Activated CD8-positive, alpha-beta memory T cell treated with anti-CD3 and anti-CD28 coated beads for 1 hour (primary cell): ENCODE measurements at regions not wholly inside any gene's neighbourhood (a gene's known extent, or its start where the extent isn't known, plus 50 kb on each side); places are given as distances from the start of the nearest gene placed in this dataset.

Experiments used
- DNase-seq, 2 donors: peaks; one replicate each; pipeline ENCODE4 v3.0.0-alpha.2; 2020; ENCODE audit warnings: low read depth in 1 of 2; ENCODE audit errors: extremely low read depth in 1 of 2

GRCh38 chr7:42400961-42401360, 164.0 kb upstream of the GLI3 start:
- no peak for DNase-seq

GRCh38 chr7:42400211-42400772, 163.3 kb upstream of the GLI3 start:
- DNase-seq = no peak

GRCh38 chr7:42395607-42396006, 158.6 kb upstream of the GLI3 start:
- DNase-seq = no peak

GRCh38 chr7:42392826-42393225, 155.8 kb upstream of the GLI3 start:
- DNase-seq = no peak

DNA sequence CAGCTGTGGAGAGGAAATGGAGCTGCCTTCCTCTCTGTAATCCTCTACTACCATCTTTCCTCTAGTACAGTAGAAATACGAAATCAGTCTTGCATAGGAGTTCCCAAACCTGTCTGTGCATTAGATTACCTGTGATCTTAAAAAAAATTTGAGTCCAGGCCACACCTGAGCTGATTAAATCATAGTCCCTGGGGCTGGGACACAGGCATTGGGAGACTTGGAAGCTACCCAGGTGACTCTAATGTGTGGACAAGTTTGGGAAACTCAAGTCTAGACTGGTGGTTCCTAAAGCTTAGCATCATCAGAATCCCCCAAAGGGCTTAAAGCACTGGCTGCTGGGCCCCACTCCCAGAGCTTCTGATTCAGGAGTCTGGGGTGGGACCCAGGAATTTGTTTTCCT, 152.7 kb upstream of the GLI3 start:
- DNase-seq = no peak

DNA sequence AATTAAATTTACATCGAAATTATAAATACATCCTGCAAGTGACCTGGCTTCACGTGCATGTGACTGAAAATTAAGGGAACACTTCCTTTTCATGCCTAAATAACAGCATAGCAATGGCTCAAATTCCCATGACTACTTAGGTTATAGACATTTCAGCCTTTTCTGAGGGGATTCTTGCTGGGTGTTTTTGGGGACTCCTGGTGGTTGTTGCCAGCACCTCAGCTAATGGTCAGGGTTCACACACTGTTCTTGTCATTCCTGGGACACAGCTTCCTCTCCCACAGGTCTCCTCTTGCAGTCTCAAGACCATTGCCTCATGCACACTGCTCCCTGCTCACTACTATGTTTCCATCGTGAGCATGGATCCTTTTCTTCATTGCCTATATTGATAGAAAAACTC, 148.9 kb upstream of the GLI3 start:
- DNase-seq = no peak

- DNase-seq = no peak
These were observed 144.2 kb upstream of the GLI3 start for GRCh38 chr7:42381161-42381560.

- DNase-seq = no peak
These were observed 143.4 kb upstream of the GLI3 start for GRCh38 chr7:42380401-42380800.

DNA sequence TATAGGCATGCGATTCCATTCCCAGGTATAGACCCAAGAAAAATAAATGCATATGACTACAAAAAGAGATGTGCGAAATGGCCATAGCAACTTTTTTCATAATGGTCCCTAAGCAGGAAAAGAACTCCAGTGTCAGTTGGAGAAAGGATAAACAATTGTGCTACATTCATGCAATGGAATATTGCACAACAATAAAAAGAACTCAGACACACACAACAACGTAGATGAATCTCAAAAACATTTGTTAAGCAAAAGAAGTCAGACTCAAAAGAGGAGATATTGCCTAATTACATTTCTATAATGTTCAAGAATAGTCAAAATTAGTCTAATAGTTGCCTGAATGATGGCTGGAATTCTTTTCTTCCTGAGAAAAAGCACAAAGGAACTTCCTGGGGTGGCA, 141.1 kb upstream of the GLI3 start:
- DNase-seq = no peak

- no peak for DNase-seq
These were observed 136.3 kb upstream of the GLI3 start for GRCh38 chr7:42373285-42373684.

- no peak for DNase-seq
These were observed 135.5 kb upstream of the GLI3 start for GRCh38 chr7:42372479-42372878.

DNA sequence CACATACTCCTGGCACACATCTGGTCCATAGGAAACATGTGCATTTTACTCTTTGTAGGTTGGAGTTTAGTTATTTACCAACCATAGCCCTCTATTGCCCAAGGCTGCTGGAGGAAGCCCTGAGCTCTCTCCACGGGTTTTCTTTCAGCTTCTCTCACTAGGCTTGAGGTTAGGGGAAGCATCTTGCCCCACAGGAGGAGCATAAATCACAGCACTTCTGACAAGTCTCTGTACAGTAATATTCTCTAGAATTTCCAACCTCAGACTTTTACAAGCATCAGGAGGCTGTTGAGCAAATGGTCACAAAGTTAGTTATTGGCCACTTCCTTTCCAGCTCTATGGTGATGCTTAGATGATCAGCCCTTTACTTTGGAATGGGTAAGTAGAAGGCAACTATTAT, 122.9 kb upstream of the GLI3 start:
- no peak for DNase-seq

GRCh38 chr7:42351316-42351935, 114.4 kb upstream of the GLI3 start:
- no peak for DNase-seq

GRCh38 chr7:42350801-42351200, 113.8 kb upstream of the GLI3 start:
- DNase-seq = no peak

DNA sequence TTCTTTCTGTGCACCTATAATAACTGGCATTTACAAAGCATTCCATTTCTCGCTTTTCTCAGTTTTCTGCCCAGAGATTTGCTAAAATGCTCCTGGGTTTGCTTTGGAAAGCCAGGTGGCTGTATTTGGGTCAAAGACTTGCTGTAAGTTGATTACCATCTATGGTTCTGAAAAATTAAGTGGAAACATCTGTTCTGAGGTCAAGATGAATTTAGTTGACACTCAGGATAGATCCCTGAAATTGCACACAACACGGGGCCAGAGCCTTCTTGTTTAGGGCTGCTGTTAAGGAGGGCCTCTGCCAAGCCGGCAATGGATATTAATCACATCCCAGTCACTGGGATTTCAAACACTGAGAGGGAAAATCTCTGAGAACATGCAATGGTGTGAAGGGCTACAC, 111.6 kb upstream of the GLI3 start:
- no peak for DNase-seq

- no peak for DNase-seq
These were observed 111.1 kb upstream of the GLI3 start for GRCh38 chr7:42348071-42348470.

DNA sequence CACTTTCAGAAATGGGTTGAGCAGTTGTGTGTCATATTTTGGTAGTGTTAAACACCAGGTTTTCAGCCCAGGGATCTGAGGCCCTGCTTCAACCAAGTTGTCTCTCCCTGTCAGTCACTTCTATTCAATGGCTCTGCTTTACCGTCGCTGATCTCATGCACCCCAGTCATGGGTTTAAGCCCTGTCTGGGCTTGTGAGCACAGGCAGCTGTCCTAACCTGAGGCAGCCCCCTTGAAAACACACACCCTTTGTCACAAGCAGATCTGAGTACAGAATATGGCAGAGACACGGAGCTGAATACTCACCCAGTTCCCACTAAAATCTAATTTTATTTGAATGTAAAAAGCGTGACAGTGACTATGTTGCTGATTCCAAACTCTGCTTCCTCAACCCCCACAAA, 110.6 kb upstream of the GLI3 start:
- no peak for DNase-seq

- DNase-seq = no peak
These were observed 108.7 kb upstream of the GLI3 start for GRCh38 chr7:42345478-42346299.

DNA sequence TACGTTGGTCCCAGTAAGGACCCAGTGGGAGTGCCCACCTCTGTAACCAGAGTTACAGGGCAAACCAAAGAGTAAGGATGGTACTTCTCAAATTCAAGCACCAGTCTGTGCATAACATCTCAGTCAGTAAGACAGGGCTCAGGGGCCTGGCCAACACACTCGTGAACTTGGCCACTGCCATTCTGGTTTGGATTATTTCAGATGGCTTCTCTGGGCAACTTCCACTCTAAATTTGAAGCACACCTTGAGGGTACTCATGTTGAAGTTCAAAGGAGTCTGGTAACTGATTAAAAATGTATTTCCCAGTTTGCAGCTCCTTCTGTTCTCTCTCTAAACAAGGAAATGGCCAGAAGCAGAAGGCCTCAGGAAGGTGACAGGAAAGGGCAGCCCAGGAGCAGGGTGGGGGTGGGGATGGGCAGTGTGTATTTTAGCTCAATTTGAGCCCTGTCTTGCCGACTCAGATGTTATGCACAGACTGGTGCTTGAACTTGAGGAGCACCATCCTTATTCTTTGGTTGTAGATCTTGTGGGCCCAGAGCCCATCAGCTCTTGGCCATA, 107.3 kb upstream of the GLI3 start:
- no peak for DNase-seq

- no peak for DNase-seq
These were observed 105.4 kb upstream of the GLI3 start for GRCh38 chr7:42342381-42342780.

DNA sequence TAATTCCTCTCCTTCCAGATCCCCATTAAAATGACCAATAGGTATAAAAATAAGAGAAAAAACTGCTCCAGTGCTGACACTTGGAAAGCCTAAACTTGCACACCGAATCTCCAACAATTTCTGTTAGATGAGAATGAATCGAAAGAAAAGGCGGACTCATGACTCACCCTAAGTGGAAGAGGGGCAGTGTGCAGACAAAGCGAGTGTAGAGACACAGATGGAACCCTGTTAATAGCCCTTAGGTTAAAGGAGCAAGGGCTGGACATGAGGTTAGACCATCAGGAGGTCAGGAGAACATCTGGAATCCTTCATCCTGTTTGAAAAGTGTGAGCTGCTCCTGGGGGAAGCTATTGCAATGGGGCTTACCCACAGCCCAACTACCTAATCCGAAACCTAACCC, 103.4 kb upstream of the GLI3 start:
- DNase-seq = no peak

- no peak for DNase-seq
These were observed 102.0 kb upstream of the GLI3 start for GRCh38 chr7:42338916-42339540.
